Skeletal muscle tissue (tissue), 3 donors: ENCODE measurements at regions not wholly inside any gene's neighbourhood (a gene's known extent, or its start where the extent isn't known, plus 50 kb on each side); places are given as distances from the start of the nearest gene placed in this dataset.

ENCODE experiments used
- H3K27ac ChIP-seq: one replicate; pipeline ENCODE4 v1.7.0; 2013; ENCODE audit warnings: mild to moderate bottlenecking, low read depth, low read length, inconsistent platforms
- H3K27me3 ChIP-seq, 3 donors: one replicate each; pipeline ENCODE4 v1.7.0; 2013; ENCODE audit warnings: low read length in 3 of 3; ENCODE audit not compliant: control insufficient read depth in 3 of 3, insufficient read depth in 3 of 3
- H3K36me3 ChIP-seq, 3 donors: one replicate each; pipeline ENCODE4 v1.7.0; 2013; ENCODE audit warnings: low read length in 3 of 3; ENCODE audit not compliant: control insufficient read depth in 3 of 3, insufficient read depth in 3 of 3
- H3K4me1 ChIP-seq, 3 donors: one replicate each; pipeline ENCODE4 v1.7.0; 2013; ENCODE audit warnings: low read length in 3 of 3, mild to moderate bottlenecking in 3 of 3; ENCODE audit not compliant: control insufficient read depth in 3 of 3, insufficient read depth in 3 of 3
- H3K4me3 ChIP-seq, 3 donors: one replicate each; pipeline ENCODE4 v1.7.0; 2013; ENCODE audit warnings: low read length in 3 of 3
- H3K9ac ChIP-seq, 3 donors: one replicate each; pipeline ENCODE4 v1.7.0; 2013; ENCODE audit warnings: low read length in 3 of 3, mild to moderate bottlenecking in 3 of 3, moderate library complexity in 2 of 3, low read depth in 1 of 3
- H3K9me3 ChIP-seq, 3 donors: one replicate each; pipeline ENCODE4 v1.7.0; 2013; ENCODE audit warnings: low read length in 3 of 3; ENCODE audit not compliant: control insufficient read depth in 3 of 3
- donor health status: Osteomylitis.

GRCh38 chr21:38067086-38067739 is 151.0 kb upstream of the KCNJ6 start:
- H3K27me3 ChIP-seq: no peaks in the 10 kb centered on the region
- H3K36me3 ChIP-seq: no peaks in the 10 kb centered on the region
- H3K4me3 ChIP-seq: no peak overlapping the region
- H3K9me3 ChIP-seq: no peaks in the 10 kb centered on the region
- H3K9ac ChIP-seq: no peak overlapping the region
- H3K4me1 ChIP-seq: peaks cover 0 to 6% (median 2%) of the 10 kb centered on the region in 3 donors
- H3K27ac ChIP-seq: peak overlapping the region; percentile 67

- no peak overlapping the region for H3K9ac ChIP-seq
- H3K36me3 ChIP-seq: no peaks in the 10 kb centered on the region
- no peaks in the 10 kb centered on the region for H3K27me3 ChIP-seq
- peaks cover 0 to 5% (median 0%) of the 10 kb centered on the region in 3 donors for H3K4me1 ChIP-seq
- H3K27ac ChIP-seq: no peak overlapping the region
- H3K9me3 ChIP-seq: peaks cover 0 to 3% (median 2%) of the 10 kb centered on the region in 3 donors
- no peak overlapping the region for H3K4me3 ChIP-seq
Observed at GRCh38 chr21:38072489-38072888, 156.2 kb upstream of the KCNJ6 start.

GRCh38 chr21:38075833-38076587 is 159.8 kb upstream of the KCNJ6 start:
- Histone ChIP-seq H3K9me3 (peaks cover 0 to 3% (median 2%) of the 10 kb centered on the region in 3 donors), H3K27ac (no peak overlapping the region), H3K9ac (no peak overlapping the region)

GRCh38 chr21:38077569-38077968 is 161.3 kb upstream of the KCNJ6 start:
- no peak overlapping the region for H3K9ac ChIP-seq
- peaks cover 0 to 3% (median 2%) of the 10 kb centered on the region in 3 donors for H3K9me3 ChIP-seq
- no peaks in the 10 kb centered on the region for H3K27me3 ChIP-seq
- peaks cover 0 to 12% (median 4%) of the 10 kb centered on the region in 3 donors for H3K4me1 ChIP-seq
- H3K27ac ChIP-seq: no peak overlapping the region
- no peaks in the 10 kb centered on the region for H3K36me3 ChIP-seq
- no peak overlapping the region for H3K4me3 ChIP-seq

More at GRCh38 chr21:38075833-38076587, 159.8 kb upstream of the KCNJ6 start:
- H3K4me1 ChIP-seq: peaks cover 0 to 5% (median 2%) of the 10 kb centered on the region in 3 donors
- H3K27me3 ChIP-seq: no peaks in the 10 kb centered on the region
- no peaks in the 10 kb centered on the region for H3K36me3 ChIP-seq
- no peak overlapping the region for H3K4me3 ChIP-seq

GRCh38 chr21:38080888-38081287 is 164.6 kb upstream of the KCNJ6 start:
- no peaks in the 10 kb centered on the region for H3K36me3 ChIP-seq
- H3K27ac ChIP-seq: no peak overlapping the region
- H3K4me3 ChIP-seq: no peak overlapping the region

GRCh38 chr21:38081708-38082107 is 165.5 kb upstream of the KCNJ6 start:
- H3K9me3 ChIP-seq: no peaks in the 10 kb centered on the region
- no peak overlapping the region for H3K4me3 ChIP-seq
- no peaks in the 10 kb centered on the region for H3K27me3 ChIP-seq
- H3K9ac ChIP-seq: no peak overlapping the region
- H3K36me3 ChIP-seq: no peaks in the 10 kb centered on the region
- no peak overlapping the region for H3K27ac ChIP-seq
- H3K4me1 ChIP-seq: peaks cover 3 to 18% (median 11%) of the 10 kb centered on the region in 3 donors

More at GRCh38 chr21:38080888-38081287, 164.6 kb upstream of the KCNJ6 start:
- H3K9ac ChIP-seq: no peak overlapping the region
- peaks cover 3 to 18% (median 11%) of the 10 kb centered on the region in 3 donors for H3K4me1 ChIP-seq
- H3K27me3 ChIP-seq: no peaks in the 10 kb centered on the region
- no peaks in the 10 kb centered on the region for H3K9me3 ChIP-seq

- H3K9ac ChIP-seq: no peak overlapping the region
Observed at GRCh38 chr21:38082936-38083485, 166.8 kb upstream of the KCNJ6 start.

GRCh38 chr21:38083535-38083934 is 167.3 kb upstream of the KCNJ6 start:
- Histone ChIP-seq H3K27ac (peak overlapping the region; percentile 45), H3K9ac (no peak overlapping the region), H3K27me3 (no peaks in the 10 kb centered on the region), H3K4me3 (no peak overlapping the region), H3K36me3 (no peaks in the 10 kb centered on the region), H3K9me3 (no peaks in the 10 kb centered on the region), H3K4me1 (peaks cover 3 to 18% (median 11%) of the 10 kb centered on the region in 3 donors)

More at GRCh38 chr21:38082936-38083485, 166.8 kb upstream of the KCNJ6 start:
- Histone ChIP-seq H3K4me3 (no peak overlapping the region), H3K36me3 (no peaks in the 10 kb centered on the region), H3K27me3 (no peaks in the 10 kb centered on the region), H3K27ac (peak overlapping the region; percentile 45), H3K9me3 (no peaks in the 10 kb centered on the region), H3K4me1 (peaks cover 3 to 18% (median 11%) of the 10 kb centered on the region in 3 donors)

GRCh38 chr21:38086580-38086979 is 170.2 kb upstream of the KCNJ15 start:
- Histone ChIP-seq H3K27ac (no peak overlapping the region), H3K27me3 (peaks cover 0 to 2% (median 0%) of the 10 kb centered on the region in 3 donors), H3K4me1 (peaks cover 3 to 11% (median 8%) of the 10 kb centered on the region in 3 donors), H3K9ac (no peak overlapping the region), H3K9me3 (no peaks in the 10 kb centered on the region), H3K36me3 (no peaks in the 10 kb centered on the region), H3K4me3 (no peak overlapping the region)
